ENCODE measurements at regions not wholly inside any gene's neighbourhood (a gene's known extent, or its start where the extent isn't known, plus 50 kb on each side); places are given as distances from the start of the nearest gene placed in this dataset.
A peak's percentile ranks its signal among the peaks of the same experiment; 100 is the strongest.

DNA sequence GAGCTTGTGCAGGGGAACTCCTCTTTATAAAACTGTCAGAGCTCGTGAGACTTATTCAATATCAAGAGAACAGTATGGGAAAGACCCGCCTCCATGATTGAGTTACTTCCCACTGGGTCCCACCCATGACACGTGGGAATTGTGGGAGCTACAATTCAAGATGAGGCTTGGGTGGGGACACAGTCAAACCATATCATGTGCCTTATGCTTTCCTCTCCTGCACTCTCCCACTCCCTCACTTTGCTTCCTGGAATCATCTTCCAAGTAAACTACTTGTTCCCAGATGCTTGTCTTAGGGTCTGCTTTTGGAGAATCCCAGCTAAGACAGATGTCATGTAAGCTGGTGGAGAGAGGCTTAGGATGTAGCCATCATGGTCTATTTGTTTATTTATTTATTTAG lies 271.2 kb downstream of the HAPSTR1 start:
- DNase-seq (ENCODE audit: low spot score): no peak

DNA sequence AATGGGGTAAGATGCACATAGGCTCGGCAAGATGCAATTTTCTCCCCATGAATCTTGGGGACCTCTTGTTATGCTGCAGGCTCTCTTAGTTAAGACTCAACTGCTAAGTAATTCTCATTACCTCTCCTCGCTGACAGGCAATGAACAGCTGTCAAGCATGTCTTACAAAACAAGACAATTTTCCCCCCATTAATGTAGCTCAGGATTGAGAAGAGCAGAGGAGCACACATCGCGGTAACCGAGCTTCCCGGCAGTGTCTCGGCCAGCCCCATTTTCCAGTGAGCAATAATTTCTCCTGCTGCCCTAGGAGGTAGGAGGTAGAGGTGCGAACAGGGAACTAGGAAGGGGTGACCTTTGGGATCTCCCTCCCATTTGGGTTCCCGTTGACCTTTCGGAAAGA lies 272.1 kb downstream of the HAPSTR1 start:
- DNase-seq (ENCODE audit: low spot score): no peak

More for the DNA sequence above, 271.2 kb downstream of the HAPSTR1 start:
- intact Hi-C loops (cut with DNase I): loop anchor here (10.0 kb wide), 1 partner anchor 722 kb away; no protein-coding TSS in a partner anchor

GRCh38 chr16:9364721-9365369 lies 273.4 kb downstream of the HAPSTR1 start:
- intact Hi-C loops (cut with DNase I): loop anchor here (10.0 kb wide), 1 partner anchor 720 kb away; no protein-coding TSS in a partner anchor
- no peak for DNase-seq (ENCODE audit: low spot score)

More for the DNA sequence above, 272.1 kb downstream of the HAPSTR1 start:
- intact Hi-C loops (cut with DNase I): loop anchor here (10.0 kb wide), 1 partner anchor 721 kb away; no protein-coding TSS in a partner anchor

DNA sequence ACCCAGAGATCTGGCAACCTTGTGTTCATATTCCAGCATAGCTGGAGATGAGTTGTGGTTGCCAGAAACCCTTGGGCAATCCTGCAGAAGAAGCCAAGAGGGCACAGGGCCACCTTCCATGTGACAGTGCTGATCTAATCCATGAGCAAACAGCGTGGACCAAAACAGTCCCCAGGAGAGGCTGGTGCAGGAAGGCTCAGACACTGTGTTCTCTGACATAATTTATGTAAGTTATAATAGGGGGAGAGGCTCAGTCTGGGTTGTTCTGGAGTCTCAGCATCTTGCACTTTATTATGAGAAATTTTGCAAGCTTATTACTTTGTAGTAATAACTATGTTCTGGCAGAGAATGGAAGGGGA lies 273.9 kb downstream of the HAPSTR1 start:
- peak; percentile 80 for DNase-seq (ENCODE audit: low spot score)

GRCh38 chr16:9366048-9366969 lies 274.9 kb downstream of the HAPSTR1 start:
- DNase-seq (ENCODE audit: low spot score): no peak

More for the DNA sequence above, 273.9 kb downstream of the HAPSTR1 start:
- intact Hi-C loops (cut with DNase I): loop anchor here (10.0 kb wide), 1 partner anchor 719 kb away; no protein-coding TSS in a partner anchor

DNA sequence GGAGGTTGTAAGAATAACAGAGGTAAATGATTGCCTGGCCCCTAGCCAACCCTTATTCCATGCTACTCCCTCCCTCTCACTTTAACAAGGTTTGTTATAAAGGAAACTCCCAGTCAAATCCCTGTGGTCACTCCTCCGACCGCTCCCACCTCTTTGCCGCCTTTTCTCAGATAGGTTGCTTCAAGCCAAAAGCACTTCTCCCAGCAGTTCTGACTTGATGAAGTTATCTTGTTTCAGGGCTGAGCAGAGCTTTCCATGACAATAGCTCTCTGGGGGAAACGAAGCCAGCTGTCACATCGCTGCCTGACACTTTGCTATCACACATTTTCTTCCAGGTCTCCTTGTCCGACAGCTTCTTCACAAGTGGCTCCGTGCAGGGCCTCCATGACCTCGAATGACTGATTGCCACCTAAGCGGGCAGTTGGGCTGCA lies 278.6 kb downstream of the HAPSTR1 start:
- DNase-seq (ENCODE audit: low spot score): no peak

More at GRCh38 chr16:9366048-9366969, 274.9 kb downstream of the HAPSTR1 start:
- intact Hi-C loops (cut with DNase I): loop anchor here (10.0 kb wide), 1 partner anchor 718 kb away; no protein-coding TSS in a partner anchor

GRCh38 chr16:9371713-9372448 lies 280.4 kb downstream of the HAPSTR1 start:
- no peak for DNase-seq (ENCODE audit: low spot score)
- intact Hi-C loops (cut with DNase I): loop anchor here (2.0 kb wide), 1 partner anchor 75 kb away; no protein-coding TSS in a partner anchor

More for the DNA sequence above, 278.6 kb downstream of the HAPSTR1 start:
- intact Hi-C loops (cut with DNase I): loop anchor here (2.0 kb wide), 1 partner anchor 77 kb away; no protein-coding TSS in a partner anchor

DNA sequence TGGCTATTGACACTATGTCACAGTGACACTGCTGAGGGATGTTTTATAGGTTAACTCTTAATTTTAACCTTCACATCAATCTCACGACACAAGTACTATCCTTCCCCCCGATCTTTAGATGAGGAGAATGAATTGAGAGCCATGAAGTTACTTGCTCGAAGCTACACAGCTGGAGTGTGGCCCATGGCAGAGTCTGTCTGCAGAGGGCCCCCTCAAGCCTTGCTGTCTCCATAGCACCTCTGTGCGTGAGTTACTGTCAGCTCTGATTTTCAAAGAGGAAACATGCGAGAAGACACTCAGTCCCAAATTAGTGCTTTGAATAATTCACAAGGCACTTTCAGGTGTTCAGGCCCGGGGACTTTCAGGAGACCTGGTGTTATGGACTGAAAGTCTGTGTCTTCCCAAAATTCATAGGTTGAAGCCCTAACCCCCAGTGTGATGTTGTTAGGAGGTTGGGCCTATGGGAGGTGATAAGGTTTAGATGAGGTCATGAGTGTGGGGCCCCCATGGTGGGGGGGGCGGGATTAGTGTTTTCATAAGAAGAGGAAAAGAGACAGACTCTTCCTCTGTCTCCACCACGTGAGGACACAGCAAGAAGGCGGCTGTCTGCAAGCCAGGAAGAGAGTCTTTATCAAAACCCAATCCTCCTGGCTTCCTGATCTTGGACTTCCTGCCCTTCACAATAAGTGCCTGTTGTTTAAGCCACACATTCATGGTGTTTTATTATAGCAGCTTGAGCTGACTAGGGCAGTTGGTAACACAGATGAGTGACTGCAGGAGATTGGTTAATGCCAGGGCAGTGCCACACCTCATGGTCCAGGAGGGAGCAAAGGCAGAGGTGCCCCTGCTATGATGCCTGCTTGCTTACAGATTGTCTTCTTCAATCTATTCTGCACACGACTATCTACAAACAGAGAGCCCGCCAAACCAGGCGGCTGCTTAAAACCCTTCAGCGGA lies 281.8 kb downstream of the HAPSTR1 start:
- intact Hi-C loops (cut with DNase I): no loop called here
- no peak for DNase-seq (ENCODE audit: low spot score)

DNA sequence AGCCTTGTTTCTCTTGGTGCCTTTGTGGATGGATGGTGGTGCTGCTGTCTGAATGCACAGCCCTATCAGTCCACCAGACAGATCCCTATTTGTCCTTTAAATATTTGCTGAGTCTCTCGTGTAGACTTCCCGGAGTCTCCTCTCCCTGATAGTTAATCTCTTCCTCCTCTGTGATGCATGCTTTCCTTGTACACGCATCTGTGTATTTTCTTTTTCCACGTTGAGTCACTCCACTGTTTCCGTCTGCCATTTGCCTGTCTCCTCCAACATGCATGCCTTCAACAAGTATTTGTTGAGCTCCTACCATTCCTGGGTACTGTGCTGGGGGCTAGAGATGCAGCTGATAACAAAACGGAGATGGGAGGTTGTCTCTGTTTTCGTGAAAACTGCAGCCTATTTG lies 282.6 kb downstream of the HAPSTR1 start:
- intact Hi-C loops (cut with DNase I): no loop called here
- no peak for DNase-seq (ENCODE audit: low spot score)

- intact Hi-C loops (cut with DNase I): no loop called here
- no peak for DNase-seq (ENCODE audit: low spot score)
These were observed 287.4 kb downstream of the HAPSTR1 start for GRCh38 chr16:9378876-9379275.

GRCh38 chr16:9380221-9380620 lies 288.8 kb downstream of the HAPSTR1 start:
- DNase-seq (ENCODE audit: low spot score): no peak
- intact Hi-C loops (cut with DNase I): no loop called here

DNA sequence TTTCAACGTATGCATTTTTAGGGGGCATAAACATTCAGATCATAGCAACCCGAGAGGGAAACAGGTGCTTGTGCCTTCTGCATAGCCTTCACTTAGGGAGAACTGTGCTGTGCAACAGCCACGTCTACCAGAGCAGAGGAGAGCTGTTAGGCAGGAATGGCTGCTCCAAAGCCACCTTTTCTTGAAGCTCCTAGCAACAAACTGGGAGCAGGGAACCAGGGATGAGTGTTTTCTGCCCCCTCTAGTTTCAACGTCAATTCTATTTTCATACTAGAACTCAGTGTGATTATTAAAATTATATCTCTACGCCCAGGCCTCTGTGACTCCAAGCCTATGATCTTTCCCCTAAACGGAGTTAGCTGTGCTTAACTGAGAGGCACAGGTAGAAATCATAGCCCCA lies 290.0 kb downstream of the HAPSTR1 start:
- intact Hi-C loops (cut with DNase I): no loop called here
- no peak for DNase-seq (ENCODE audit: low spot score)

GRCh38 chr16:9381905-9382304 lies 290.5 kb downstream of the HAPSTR1 start:
- DNase-seq (ENCODE audit: low spot score): no peak
- intact Hi-C loops (cut with DNase I): no loop called here

- intact Hi-C loops (cut with DNase I): no loop called here
- DNase-seq (ENCODE audit: low spot score): no peak
These were observed 291.8 kb downstream of the HAPSTR1 start for GRCh38 chr16:9383281-9383680.

- intact Hi-C loops (cut with DNase I): no loop called here
- DNase-seq (ENCODE audit: low spot score): no peak
These were observed 292.7 kb downstream of the HAPSTR1 start for GRCh38 chr16:9384141-9384540.

GRCh38 chr16:9389543-9390207 lies 298.2 kb downstream of the HAPSTR1 start:
- intact Hi-C loops (cut with DNase I): no loop called here
- no peak for DNase-seq (ENCODE audit: low spot score)

DNA sequence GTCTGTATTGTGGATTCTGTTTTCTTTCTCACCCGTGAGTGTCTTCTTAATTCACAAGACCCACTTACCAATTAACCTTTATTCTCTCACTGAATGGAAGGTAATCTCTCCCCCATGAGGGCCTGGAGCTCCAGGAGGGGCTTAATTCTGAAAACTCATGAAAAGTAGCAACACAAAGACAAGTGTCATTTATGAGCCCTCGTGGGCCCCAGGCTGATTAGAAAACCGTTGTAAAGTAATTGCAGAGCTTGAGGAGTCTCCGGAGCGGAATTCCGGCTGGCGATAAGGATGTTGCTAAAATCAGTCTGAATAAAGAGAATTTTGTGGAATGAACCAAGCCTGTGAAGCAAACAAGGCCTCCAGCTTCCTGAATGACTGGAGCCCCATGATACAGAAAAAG lies 301.5 kb downstream of the HAPSTR1 start:
- intact Hi-C loops (cut with DNase I): no loop called here

DNA sequence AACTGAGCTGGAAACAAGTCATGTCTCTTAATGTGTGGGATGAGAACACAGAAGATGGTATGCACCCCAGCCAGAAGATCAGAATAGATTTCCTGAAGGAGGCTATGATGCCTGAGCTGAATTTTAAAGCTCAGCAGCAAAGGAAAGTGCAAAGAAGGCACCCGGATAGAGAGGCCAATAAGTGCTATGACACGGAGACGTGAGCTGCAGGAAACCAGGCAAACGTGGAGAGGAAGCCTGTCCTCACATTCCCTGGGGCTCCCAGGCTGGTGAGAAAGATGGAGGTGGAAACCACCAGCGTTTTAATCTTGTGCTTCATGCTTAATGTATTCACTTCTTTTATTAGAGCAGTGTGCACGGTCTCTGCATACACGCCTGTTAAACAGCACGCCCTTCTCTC lies 302.1 kb downstream of the HAPSTR1 start:
- no peak for DNase-seq (ENCODE audit: low spot score)

More for the DNA sequence above, 301.5 kb downstream of the HAPSTR1 start:
- no peak for DNase-seq (ENCODE audit: low spot score)

More for the DNA sequence above, 302.1 kb downstream of the HAPSTR1 start:
- intact Hi-C loops (cut with DNase I): no loop called here
